ENCODE measurements at regions not wholly inside any gene's neighbourhood (a gene's known extent, or its start where the extent isn't known, plus 50 kb on each side); places are given as distances from the start of the nearest gene placed in this dataset.

DNA sequence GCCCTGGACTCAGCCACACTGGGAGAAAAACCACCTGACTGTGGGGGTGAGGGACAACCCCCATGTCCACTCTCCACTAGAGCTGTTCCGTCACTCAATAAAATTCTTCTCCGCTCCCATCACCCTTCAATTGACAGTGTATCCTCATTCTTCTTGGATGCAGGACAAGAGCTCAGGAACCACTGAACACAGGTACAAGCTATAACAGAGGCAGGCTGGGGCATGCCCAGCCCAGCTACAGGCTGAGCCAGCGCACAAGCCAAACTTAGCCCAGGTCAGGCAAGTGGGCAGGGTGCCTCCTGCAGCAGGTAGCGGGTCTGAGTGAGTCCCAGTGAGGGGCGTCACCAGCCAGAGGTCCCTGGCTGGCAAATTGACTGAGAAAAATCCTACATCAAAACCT is 183.4 kb downstream of the HINT1 start:
- no peak for DNase-seq (ENCODE audit: extremely low read depth, low read depth)

GRCh38 chr5:130978475-130978874 is 186.6 kb downstream of the HINT1 start:
- no peak for DNase-seq (ENCODE audit: extremely low read depth, low read depth)
- no peak for TF ChIP-seq CTCF (IDR thresholded peaks at IDR 0.05; ENCODE audit: low read depth, low read length)

More for the DNA sequence above, 183.4 kb downstream of the HINT1 start:
- no peak for TF ChIP-seq CTCF (IDR thresholded peaks at IDR 0.05; ENCODE audit: low read depth, low read length)

DNA sequence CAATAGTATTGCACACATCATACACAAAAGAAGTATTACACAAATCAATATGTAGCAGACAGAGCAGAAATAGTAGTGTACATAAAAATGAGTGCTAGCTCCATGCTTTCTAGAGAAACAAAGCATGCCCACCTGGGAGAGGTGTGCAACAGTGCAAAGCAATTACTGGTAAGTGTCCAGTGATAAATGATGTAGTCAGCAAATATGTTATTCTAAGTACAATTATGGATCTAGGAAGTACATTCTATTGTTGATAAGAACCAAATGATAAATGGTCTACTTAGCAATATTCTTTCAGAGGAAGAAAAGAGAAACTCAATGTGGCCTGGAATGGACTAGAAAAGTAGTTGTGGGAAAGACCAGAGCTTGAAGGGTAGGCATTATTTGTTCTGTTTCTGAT is 188.6 kb downstream of the HINT1 start:
- TF ChIP-seq CTCF (IDR thresholded peaks at IDR 0.05; ENCODE audit: low read depth, low read length), result no peak
- no peak for DNase-seq (ENCODE audit: extremely low read depth, low read depth)

DNA sequence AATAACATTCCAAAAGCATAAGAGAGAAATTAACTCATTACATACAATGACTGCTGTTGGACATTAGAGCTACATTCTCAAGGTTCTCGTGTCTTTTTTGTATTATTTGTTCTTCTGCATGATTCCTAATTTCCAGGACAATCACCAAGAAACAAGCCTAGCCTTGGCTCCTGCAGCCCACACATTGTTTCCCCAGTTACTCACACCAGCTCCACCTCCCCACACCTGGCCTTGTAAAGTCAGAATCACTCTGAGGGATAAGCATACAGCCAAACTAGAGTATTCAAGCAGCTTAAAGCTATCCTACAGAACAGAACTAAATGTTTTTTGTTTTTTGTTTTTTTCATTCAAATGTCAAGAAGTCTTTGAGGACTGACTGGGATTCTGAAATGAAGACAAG is 189.2 kb downstream of the HINT1 start:
- TF ChIP-seq CTCF (IDR thresholded peaks at IDR 0.05; ENCODE audit: low read depth, low read length), result no peak

GRCh38 chr5:130975299-130975698 is 189.8 kb downstream of the HINT1 start:
- DNase-seq (ENCODE audit: extremely low read depth, low read depth), result no peak
- TF ChIP-seq CTCF (IDR thresholded peaks at IDR 0.05; ENCODE audit: low read depth, low read length), result no peak

More for the DNA sequence above, 189.2 kb downstream of the HINT1 start:
- no peak for DNase-seq (ENCODE audit: extremely low read depth, low read depth)

- no peak for DNase-seq (ENCODE audit: extremely low read depth, low read depth)
- no peak for TF ChIP-seq CTCF (IDR thresholded peaks at IDR 0.05; ENCODE audit: low read depth, low read length)
Measured at GRCh38 chr5:130974021-130974683, 190.9 kb downstream of the HINT1 start.

DNA sequence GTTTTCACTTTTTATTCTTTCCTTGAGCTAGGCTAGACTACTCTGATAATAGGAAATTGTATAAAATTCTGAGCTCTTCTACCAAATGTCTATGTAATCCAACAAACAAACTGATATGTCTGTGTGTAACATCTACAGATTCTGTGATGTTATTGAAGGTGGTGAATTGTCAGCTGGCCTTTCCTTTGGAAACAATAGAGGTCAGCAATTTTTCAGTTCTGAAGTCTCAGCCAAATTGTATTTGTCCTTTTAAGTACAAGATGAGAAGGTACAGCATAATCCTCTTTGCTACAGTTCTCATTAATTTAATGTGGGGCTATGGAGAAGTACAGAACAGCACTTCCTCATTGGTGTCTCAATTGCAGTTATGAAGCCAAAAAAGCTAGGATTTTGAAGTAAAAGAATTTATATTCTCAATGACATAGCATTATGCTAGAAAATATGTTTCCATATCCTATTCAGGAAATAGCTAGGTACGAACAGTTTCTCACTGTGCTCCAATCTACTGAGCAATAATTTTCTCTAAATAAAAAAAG is 198.0 kb downstream of the HINT1 start:
- no peak for DNase-seq (ENCODE audit: extremely low read depth, low read depth)
- TF ChIP-seq CTCF (IDR thresholded peaks at IDR 0.05; ENCODE audit: low read depth, low read length), result no peak
